Naive thymus-derived CD8-positive, alpha-beta T cell (primary cell): ENCODE measurements at regions not wholly inside any gene's neighbourhood (a gene's known extent, or its start where the extent isn't known, plus 50 kb on each side); places are given as distances from the start of the nearest gene placed in this dataset.
"Not testable (repeated sequence)": the region's sequence is repeated elsewhere in the genome, so short reads cannot be mapped to it uniquely, and the experiment has no call there.

Experiments used
- ATAC-seq, 2 donors: fragments of 150-1000 bp; cut with Tn5 transposase in 1 of 2; sonication (Bioruptor Pico), chemical (Tn5 transposase) in 1 of 2; 1 replicate in 1 of 2; 2 replicates in 1 of 2; pipeline ENCODE4 v1.10.0; 2021; ENCODE audit warnings: mild to moderate bottlenecking in 2 of 2, moderate library complexity in 2 of 2
- POLR2A ChIA-PET: fragments of 350-600 bp; sonication (Branson Sonifier 250); formaldehyde crosslinking; loops from one replicate; lab custom pipeline; 2021; ENCODE audit warnings: antibody characterized with exemption; lab: Charles Lee
- DNase-seq, 10 donors: peaks; one replicate each; pipeline versions ENCODE4 v3.0.0 to v3.0.0-alpha.2; 2020 to 2022
- H3K27ac Mint-ChIP-seq, 10 donors: one replicate each; pipeline ENCODE4 v1.8.0; 2020 to 2022; ENCODE audit warnings: mild to moderate bottlenecking in 10 of 10, mixed read lengths in 10 of 10, moderate library complexity in 4 of 10, inconsistent platforms in 1 of 10
- H3K27me3 Mint-ChIP-seq, 5 donors: one replicate each; pipeline ENCODE4 v1.8.0; 2021 to 2022; ENCODE audit warnings: mixed read lengths in 5 of 5
- H3K36me3 Mint-ChIP-seq, 3 donors: one replicate each; pipeline ENCODE4 v1.8.0; 2020 to 2022; ENCODE audit warnings: mixed read lengths in 3 of 3, mild to moderate bottlenecking in 2 of 3, inconsistent platforms in 1 of 3
- H3K4me1 Mint-ChIP-seq, 4 donors: one replicate each; pipeline ENCODE4 v1.8.0; 2021 to 2022; ENCODE audit warnings: mixed read lengths in 4 of 4
- H3K4me3 Mint-ChIP-seq, 10 donors: one replicate each; pipeline ENCODE4 v1.8.0; 2020 to 2022; ENCODE audit warnings: mild to moderate bottlenecking in 10 of 10, mixed read lengths in 10 of 10, moderate library complexity in 6 of 10, inconsistent platforms in 1 of 10
- H3K9me3 Mint-ChIP-seq, 9 donors: one replicate each; pipeline ENCODE4 v1.8.0; 2020 to 2022; ENCODE audit warnings: mixed read lengths in 9 of 9, mild to moderate bottlenecking in 3 of 9, inconsistent platforms in 1 of 9, moderate library complexity in 1 of 9

GRCh38 chr1:171397851-171398469 lies 84.0 kb downstream of the FMO4 start:
- H3K4me1 Mint-ChIP-seq = peaks cover 1 to 3% (median 2%) of the 10 kb centered on the region in 4 donors
- ATAC-seq = no peak
- no peaks in the 10 kb centered on the region for H3K36me3 Mint-ChIP-seq
- no peak overlapping the region for H3K4me3 Mint-ChIP-seq
- POLR2A ChIA-PET = no interaction called here
- DNase-seq = no peak
- H3K27me3 Mint-ChIP-seq = peaks cover 6 to 20% (median 17%) of the 10 kb centered on the region in 5 donors
- no peak overlapping the region for H3K27ac Mint-ChIP-seq
- peaks cover 0 to 3% (median 0%) of the 10 kb centered on the region in 9 donors for H3K9me3 Mint-ChIP-seq

- Mint-ChIP-seq H3K27ac (peak overlapping the region in 1 of 10 donors; percentile 14), H3K4me3 (no peak overlapping the region), H3K27me3 (peaks cover 9 to 21% (median 16%) of the 10 kb centered on the region in 5 donors), H3K9me3 (peaks cover 0 to 32% (median 18%) of the 10 kb centered on the region in 9 donors), H3K4me1 (peaks cover 2 to 5% (median 3%) of the 10 kb centered on the region in 4 donors), H3K36me3 (peaks cover 0 to 22% (median 16%) of the 10 kb centered on the region in 3 donors)
- POLR2A ChIA-PET = no interaction called here
- DNase-seq = no peak
- no peak for ATAC-seq
Measured at GRCh38 chr1:171403393-171403792, 81.9 kb upstream of the PRRC2C start.

- DNase-seq (no peak), ATAC-seq (no peak)
- Mint-ChIP-seq H3K27ac (no peak overlapping the region), H3K9me3 (peaks cover 0 to 32% (median 18%) of the 10 kb centered on the region in 9 donors), H3K4me3 (no peak overlapping the region), H3K36me3 (peaks cover 0 to 22% (median 16%) of the 10 kb centered on the region in 3 donors), H3K4me1 (peaks cover 2 to 5% (median 3%) of the 10 kb centered on the region in 4 donors), H3K27me3 (peaks cover 4 to 19% (median 11%) of the 10 kb centered on the region in 5 donors)
- POLR2A ChIA-PET = no interaction called here
Measured at GRCh38 chr1:171405391-171405714, 80.0 kb upstream of the PRRC2C start.

- H3K9me3 Mint-ChIP-seq, H3K4me3 Mint-ChIP-seq, POLR2A ChIA-PET, H3K27ac Mint-ChIP-seq, H3K36me3 Mint-ChIP-seq, DNase-seq, H3K4me1 Mint-ChIP-seq, H3K27me3 Mint-ChIP-seq, ATAC-seq: not testable (repeated sequence)
Measured at GRCh38 chr1:171413557-171413956, 71.8 kb upstream of the PRRC2C start.

- H3K9me3 Mint-ChIP-seq = peaks cover 0 to 8% (median under 1%) of the 10 kb centered on the region in 9 donors
- H3K36me3 Mint-ChIP-seq = peaks cover 0 to 3% (median 0%) of the 10 kb centered on the region in 3 donors
- POLR2A ChIA-PET = no interaction called here
- H3K27me3 Mint-ChIP-seq = no peaks in the 10 kb centered on the region
- DNase-seq (no peak), ATAC-seq (no peak)
- H3K4me3 Mint-ChIP-seq = no peak overlapping the region
- H3K27ac Mint-ChIP-seq = peak overlapping the region in 3 of 10 donors; percentile 0 to 61 (median 26)
- peaks cover 5 to 21% (median 15%) of the 10 kb centered on the region in 4 donors for H3K4me1 Mint-ChIP-seq
Measured at GRCh38 chr1:171418546-171418945, 66.8 kb upstream of the PRRC2C start.

GRCh38 chr1:171420810-171421209 lies 64.5 kb upstream of the PRRC2C start:
- DNase-seq = no peak
- Mint-ChIP-seq H3K27ac (peak overlapping the region in 8 of 10 donors; percentile 54 to 94 (median 65)), H3K4me3 (peak overlapping the region in 7 of 10 donors; percentile 29 to 72 (median 58)), H3K9me3 (peaks cover 0 to 4% (median 0%) of the 10 kb centered on the region in 9 donors), H3K27me3 (peaks cover 0 to 3% (median 0%) of the 10 kb centered on the region in 5 donors), H3K36me3 (peaks cover 0 to 3% (median 0%) of the 10 kb centered on the region in 3 donors), H3K4me1 (peaks cover 5 to 21% (median 15%) of the 10 kb centered on the region in 4 donors)
- POLR2A ChIA-PET = no interaction called here
- peak; percentile 54 to 87 for ATAC-seq

GRCh38 chr1:171421413-171422020 lies 63.8 kb upstream of the PRRC2C start:
- H3K36me3 Mint-ChIP-seq = peaks cover 0 to 3% (median 0%) of the 10 kb centered on the region in 3 donors
- H3K27ac Mint-ChIP-seq = peak overlapping the region in 4 of 10 donors; percentile 0 to 94 (median 46)
- H3K27me3 Mint-ChIP-seq = peaks cover 0 to 6% (median 0%) of the 10 kb centered on the region in 5 donors
- POLR2A ChIA-PET = no interaction called here
- H3K4me3 Mint-ChIP-seq = no peak overlapping the region
- no peak for DNase-seq
- H3K4me1 Mint-ChIP-seq = peaks cover 5 to 21% (median 15%) of the 10 kb centered on the region in 4 donors
- no peak for ATAC-seq
- H3K9me3 Mint-ChIP-seq = peaks cover 0 to 4% (median 0%) of the 10 kb centered on the region in 9 donors

- H3K9me3 Mint-ChIP-seq = peaks cover 0 to 2% (median 0%) of the 10 kb centered on the region in 9 donors
- peak overlapping the region in 1 of 10 donors; percentile 16 for H3K27ac Mint-ChIP-seq
- no peak for DNase-seq
- no peaks in the 10 kb centered on the region for H3K36me3 Mint-ChIP-seq
- H3K4me3 Mint-ChIP-seq = no peak overlapping the region
- H3K4me1 Mint-ChIP-seq = peaks cover 5 to 21% (median 15%) of the 10 kb centered on the region in 4 donors
- no peak for ATAC-seq
- POLR2A ChIA-PET = no interaction called here
- H3K27me3 Mint-ChIP-seq = peaks cover 0 to 6% (median 0%) of the 10 kb centered on the region in 5 donors
Measured at GRCh38 chr1:171422511-171422910, 62.8 kb upstream of the PRRC2C start.

- no peak for ATAC-seq
- Mint-ChIP-seq H3K27me3 (peaks cover 0 to 6% (median 0%) of the 10 kb centered on the region in 5 donors), H3K4me1 (peaks cover 5 to 21% (median 15%) of the 10 kb centered on the region in 4 donors), H3K9me3 (peaks cover 0 to 11% (median 3%) of the 10 kb centered on the region in 9 donors), H3K27ac (no peak overlapping the region), H3K4me3 (no peak overlapping the region), H3K36me3 (peaks cover 0 to 1% (median 0%) of the 10 kb centered on the region in 3 donors)
- POLR2A ChIA-PET = interaction anchor here (0.5 to 1.1 kb wide), 2 partner anchors 31 to 61 kb away, joined by 3 to 7 read pairs; partner anchors contain the start of gene PRRC2C
- DNase-seq = no peak
Measured at GRCh38 chr1:171424494-171424893, 60.8 kb upstream of the PRRC2C start.

GRCh38 chr1:171426645-171427044 lies 58.7 kb upstream of the PRRC2C start:
- ATAC-seq (no peak), DNase-seq (no peak)
- H3K9me3 Mint-ChIP-seq = peaks cover 0 to 20% (median 7%) of the 10 kb centered on the region in 9 donors
- H3K27me3 Mint-ChIP-seq = peaks cover 0 to 10% (median 0%) of the 10 kb centered on the region in 5 donors
- H3K4me1 Mint-ChIP-seq = peaks cover 0 to under 1% (median 0%) of the 10 kb centered on the region in 4 donors
- H3K36me3 Mint-ChIP-seq = peaks cover 0 to 12% (median 0%) of the 10 kb centered on the region in 3 donors
- POLR2A ChIA-PET = no interaction called here
- H3K27ac Mint-ChIP-seq = peak overlapping the region in 1 of 10 donors; percentile 61
- no peak overlapping the region for H3K4me3 Mint-ChIP-seq

- Mint-ChIP-seq H3K27ac (no peak overlapping the region), H3K27me3 (peaks cover 0 to 10% (median 0%) of the 10 kb centered on the region in 5 donors), H3K36me3 (peaks cover 0 to 12% (median 0%) of the 10 kb centered on the region in 3 donors), H3K4me1 (no peaks in the 10 kb centered on the region), H3K9me3 (peaks cover 0 to 20% (median 7%) of the 10 kb centered on the region in 9 donors), H3K4me3 (no peak overlapping the region)
- ATAC-seq = no peak
- DNase-seq = no peak
- POLR2A ChIA-PET = no interaction called here
Measured at GRCh38 chr1:171427852-171428471, 57.4 kb upstream of the PRRC2C start.

GRCh38 chr1:171429137-171429536 lies 56.2 kb upstream of the PRRC2C start:
- Mint-ChIP-seq H3K36me3 (peaks cover 0 to 12% (median 0%) of the 10 kb centered on the region in 3 donors), H3K27me3 (peaks cover 0 to 10% (median 0%) of the 10 kb centered on the region in 5 donors), H3K27ac (no peak overlapping the region), H3K4me1 (peaks cover 0 to 3% (median under 1%) of the 10 kb centered on the region in 4 donors), H3K4me3 (no peak overlapping the region), H3K9me3 (peaks cover 0 to 20% (median 7%) of the 10 kb centered on the region in 9 donors)
- POLR2A ChIA-PET = no interaction called here
- ATAC-seq = no peak
- no peak for DNase-seq
